ENCODE measurements at regions not wholly inside any gene's neighbourhood (a gene's known extent, or its start where the extent isn't known, plus 50 kb on each side); places are given as distances from the start of the nearest gene placed in this dataset.

DNA sequence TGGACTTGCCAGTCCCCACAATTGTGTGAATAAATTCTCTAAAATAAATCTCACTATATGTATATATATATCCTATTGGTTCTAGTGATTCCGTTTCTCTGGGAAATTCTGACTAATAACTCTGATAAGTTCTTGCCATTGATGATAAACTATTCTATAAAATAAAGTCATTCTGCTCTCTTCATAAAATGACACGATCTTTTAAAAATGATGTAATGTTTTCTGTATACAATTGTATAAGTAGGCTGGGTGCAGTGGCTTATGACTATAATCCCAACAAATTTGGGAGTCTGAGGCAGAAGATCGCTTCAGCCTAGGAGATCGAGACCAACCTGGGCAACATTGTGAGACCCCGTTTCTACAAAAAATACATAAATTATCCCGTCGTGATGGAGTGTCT lies 541.0 kb upstream of the ADGRL4 start:
- no peak for FAIRE-seq
- Histone ChIP-seq H3K14ac (ENCODE audit: insufficient read length) (no peak overlapping the region), H3K36me3 (ENCODE audit: control insufficient read depth in 2 of 4, insufficient read depth in 4 of 4, low read length in 3 of 4) (no peaks in the 10 kb centered on the region), H3K56ac (replicated peaks; ENCODE audit: insufficient read length, low read depth, low read length) (no peak overlapping the region), H3K79me2 (ENCODE audit: control insufficient read depth in 1 of 2, insufficient read depth in 2 of 2, low read length in 2 of 2) (no peaks in the 10 kb centered on the region), H2AFZ (ENCODE audit: low read length) (no peak overlapping the region), H3K23me2 (ENCODE audit: low read depth, low read length) (no peaks in the 10 kb centered on the region), H3K4ac (replicated peaks; ENCODE audit: insufficient read length, low read depth, low read length) (no peak overlapping the region), H3K4me1 (replicated peaks in 1 of 4; ENCODE audit: control insufficient read depth in 3 of 4, insufficient read depth in 4 of 4, low read length in 3 of 4) (no peaks in the 10 kb centered on the region), H3K23ac (ENCODE audit: insufficient read length) (no peak overlapping the region), H4K91ac (replicated peaks; ENCODE audit: insufficient read length, low read length) (no peak overlapping the region), H2BK12ac (ENCODE audit: low read depth, low read length) (no peak overlapping the region), H3K4me3 (ENCODE audit: extremely low read depth in 1 of 4, insufficient read depth in 2 of 4, low read depth in 3 of 4, low read length in 4 of 4) (no peak overlapping the region), H2BK15ac (ENCODE audit: low read length) (no peak overlapping the region), H3K79me1 (ENCODE audit: low read depth, low read length) (no peaks in the 10 kb centered on the region), H3K18ac (ENCODE audit: extremely low read depth, low read length) (no peak overlapping the region), H2BK5ac (ENCODE audit: low read depth, low read length) (no peak overlapping the region), H3K4me2 (ENCODE audit: insufficient read depth in 1 of 2, low read depth in 2 of 2, low read length in 2 of 2) (no peak overlapping the region), H4K8ac (ENCODE audit: extremely low read depth, insufficient read depth, low read length) (no peak overlapping the region), H2BK120ac (replicated peaks; ENCODE audit: low read depth, low read length) (no peak overlapping the region), H3K9me3 (ENCODE audit: insufficient read depth in 2 of 2, low read depth in 1 of 2, low read length in 1 of 2) (no peaks in the 10 kb centered on the region), H3K9ac (replicated peaks in 1 of 4; ENCODE audit: extremely low read depth in 1 of 4, low read depth in 3 of 4, low read length in 3 of 4) (no peak overlapping the region), H4K20me1 (replicated peaks in 1 of 2; ENCODE audit: control insufficient read depth in 1 of 2, insufficient read depth in 2 of 2, low read length in 2 of 2) (no peaks in the 10 kb centered on the region), H3K27ac (ENCODE audit: low read depth, low read length) (no peak overlapping the region), H4K5ac (ENCODE audit: insufficient read length, low read depth, low read length) (no peak overlapping the region), H3K27me3 (replicated peaks in 1 of 4; ENCODE audit: control insufficient read depth in 3 of 4, extremely low read depth in 1 of 4, insufficient read depth in 3 of 4, low read length in 3 of 4) (no peaks in the 10 kb centered on the region), H2AK5ac (ENCODE audit: low read depth, low read length) (no peak overlapping the region), H2BK20ac (ENCODE audit: low read length) (no peak overlapping the region)
- whole genome bisulfite sequencing, 2 experiments (ENCODE audit: extremely low coverage in 1 of 2, insufficient coverage in 1 of 2, insufficient read length in 1 of 2, insufficient replicate concordance in 2 of 2, low coverage in 1 of 2, low lambda C conversion rate in 2 of 2, missing lambda C conversion rate in 1 of 2) = 87% methylated on average over 7 of the region's 7 CpGs; no CpG with 5 or more reads in 1 of the 2 experiments
- DNase-seq (ENCODE audit: low read depth in 1 of 2, low spot score in 2 of 2) = no peak
- POLR2A ChIA-PET (ENCODE audit: partially characterized antibody) = no interaction called here
- CTCF ChIA-PET (ENCODE audit: partially characterized antibody) = interaction anchor here (0.7 kb wide), 1 partner anchor 12 kb away, joined by 4 read pairs; no protein-coding TSS in a partner anchor
- TF ChIP-seq EP300 (IDR thresholded peaks at IDR 0.05; ENCODE audit: borderline replicate concordance in 1 of 2, low read depth in 2 of 2, low read length in 2 of 2) (no peak), CEBPB (IDR thresholded peaks at IDR 0.05; ENCODE audit: low read depth, low read length) (no peak), SP2 (IDR thresholded peaks at IDR 0.05; ENCODE audit: low read length) (no peak), RBBP5 (IDR thresholded peaks at IDR 0.05; ENCODE audit: borderline replicate concordance, low read depth, low read length) (no peak), POU5F1 (IDR thresholded peaks at IDR 0.05; ENCODE audit: low read depth, low read length) (no peak)

Data from H1 (cell line).